ENCODE measurements at regions not wholly inside any gene's neighbourhood (a gene's known extent, or its start where the extent isn't known, plus 50 kb on each side); places are given as distances from the start of the nearest gene placed in this dataset.
A peak's percentile ranks its signal among the peaks of the same experiment; 100 is the strongest.

DNA sequence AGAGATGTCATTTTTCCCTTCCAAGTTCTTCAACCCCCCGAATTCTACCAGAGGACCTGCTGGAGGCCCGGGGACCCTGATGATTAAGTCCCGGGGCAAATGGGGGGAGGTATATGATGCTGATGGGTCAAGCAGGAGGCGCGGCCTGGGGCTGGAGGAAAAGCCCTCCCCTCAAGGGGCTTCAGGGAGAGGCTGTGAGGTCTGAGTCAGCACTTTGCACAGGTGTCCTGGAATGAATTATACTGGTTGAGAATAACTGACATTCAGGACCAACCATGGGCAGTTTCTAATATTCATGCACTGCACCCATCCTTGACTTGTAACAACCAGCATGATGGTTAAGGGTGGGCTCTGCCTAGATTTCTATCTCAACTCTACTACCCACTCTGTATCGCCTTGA is 146.8 kb upstream of the SYT13 start:
- ATAC-seq (no peak), DNase-seq (ENCODE audit: low spot score) (no peak)
- peaks cover 3% of the 10 kb centered on the region; the same call in 1 of the 2 replicates for H3K27me3 Mint-ChIP-seq (ENCODE audit: low read depth)
- ChIA-PET POLR2A (no interaction called here), CTCF (no interaction called here)
- H3K27ac Mint-ChIP-seq: no peak overlapping the region
- no peak overlapping the region for H3K4me3 Mint-ChIP-seq
- no peaks in the 10 kb centered on the region for H3K9me3 Mint-ChIP-seq
- H3K36me3 Mint-ChIP-seq: no peaks in the 10 kb centered on the region
- peaks cover 10% of the 10 kb centered on the region for H3K4me1 Mint-ChIP-seq
- TF ChIP-seq ETV6 (CRISPR knock-in tag; IDR thresholded peaks at IDR 0.05): no peak
- TF ChIP-seq, protein P1, sequence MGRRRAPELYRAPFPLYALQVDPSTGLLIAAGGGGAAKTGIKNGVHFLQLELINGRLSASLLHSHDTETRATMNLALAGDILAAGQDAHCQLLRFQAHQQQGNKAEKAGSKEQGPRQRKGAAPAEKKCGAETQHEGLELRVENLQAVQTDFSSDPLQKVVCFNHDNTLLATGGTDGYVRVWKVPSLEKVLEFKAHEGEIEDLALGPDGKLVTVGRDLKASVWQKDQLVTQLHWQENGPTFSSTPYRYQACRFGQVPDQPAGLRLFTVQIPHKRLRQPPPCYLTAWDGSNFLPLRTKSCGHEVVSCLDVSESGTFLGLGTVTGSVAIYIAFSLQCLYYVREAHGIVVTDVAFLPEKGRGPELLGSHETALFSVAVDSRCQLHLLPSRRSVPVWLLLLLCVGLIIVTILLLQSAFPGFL (CRISPR knock-in tag; IDR thresholded peaks at IDR 0.05; ENCODE audit: borderline replicate concordance): no peak
- no peak for TF ChIP-seq SOX15 (CRISPR knock-in tag; IDR thresholded peaks at IDR 0.05)
- no peak for TF ChIP-seq ATF1 (CRISPR knock-in tag; IDR thresholded peaks at IDR 0.05)
- TF ChIP-seq NR1H2 (CRISPR knock-in tag; IDR thresholded peaks at IDR 0.05): no peak
- no peak for TF ChIP-seq IRF2 (CRISPR knock-in tag; IDR thresholded peaks at IDR 0.05; ENCODE audit: borderline replicate concordance, low read depth)
- no peak for TF ChIP-seq PRDM15 (CRISPR knock-in tag; IDR thresholded peaks at IDR 0.05)
- no peak for TF ChIP-seq TP53 (CRISPR knock-in tag; IDR thresholded peaks at IDR 0.05)
- no peak for TF ChIP-seq SMAD4 (CRISPR knock-in tag; IDR thresholded peaks at IDR 0.05)
- TF ChIP-seq TEAD1 (CRISPR knock-in tag; IDR thresholded peaks at IDR 0.05): no peak
- TF ChIP-seq NFYB (CRISPR knock-in tag; conservative IDR thresholded peaks at IDR 0.05; ENCODE audit: low read depth): no peak
- no peak for TF ChIP-seq E2F5 (CRISPR knock-in tag; IDR thresholded peaks at IDR 0.05)
- TF ChIP-seq, protein P2, sequence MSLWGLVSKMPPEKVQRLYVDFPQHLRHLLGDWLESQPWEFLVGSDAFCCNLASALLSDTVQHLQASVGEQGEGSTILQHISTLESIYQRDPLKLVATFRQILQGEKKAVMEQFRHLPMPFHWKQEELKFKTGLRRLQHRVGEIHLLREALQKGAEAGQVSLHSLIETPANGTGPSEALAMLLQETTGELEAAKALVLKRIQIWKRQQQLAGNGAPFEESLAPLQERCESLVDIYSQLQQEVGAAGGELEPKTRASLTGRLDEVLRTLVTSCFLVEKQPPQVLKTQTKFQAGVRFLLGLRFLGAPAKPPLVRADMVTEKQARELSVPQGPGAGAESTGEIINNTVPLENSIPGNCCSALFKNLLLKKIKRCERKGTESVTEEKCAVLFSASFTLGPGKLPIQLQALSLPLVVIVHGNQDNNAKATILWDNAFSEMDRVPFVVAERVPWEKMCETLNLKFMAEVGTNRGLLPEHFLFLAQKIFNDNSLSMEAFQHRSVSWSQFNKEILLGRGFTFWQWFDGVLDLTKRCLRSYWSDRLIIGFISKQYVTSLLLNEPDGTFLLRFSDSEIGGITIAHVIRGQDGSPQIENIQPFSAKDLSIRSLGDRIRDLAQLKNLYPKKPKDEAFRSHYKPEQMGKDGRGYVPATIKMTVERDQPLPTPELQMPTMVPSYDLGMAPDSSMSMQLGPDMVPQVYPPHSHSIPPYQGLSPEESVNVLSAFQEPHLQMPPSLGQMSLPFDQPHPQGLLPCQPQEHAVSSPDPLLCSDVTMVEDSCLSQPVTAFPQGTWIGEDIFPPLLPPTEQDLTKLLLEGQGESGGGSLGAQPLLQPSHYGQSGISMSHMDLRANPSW (CRISPR knock-in tag; conservative IDR thresholded peaks at IDR 0.05; ENCODE audit: low read depth): no peak

DNA sequence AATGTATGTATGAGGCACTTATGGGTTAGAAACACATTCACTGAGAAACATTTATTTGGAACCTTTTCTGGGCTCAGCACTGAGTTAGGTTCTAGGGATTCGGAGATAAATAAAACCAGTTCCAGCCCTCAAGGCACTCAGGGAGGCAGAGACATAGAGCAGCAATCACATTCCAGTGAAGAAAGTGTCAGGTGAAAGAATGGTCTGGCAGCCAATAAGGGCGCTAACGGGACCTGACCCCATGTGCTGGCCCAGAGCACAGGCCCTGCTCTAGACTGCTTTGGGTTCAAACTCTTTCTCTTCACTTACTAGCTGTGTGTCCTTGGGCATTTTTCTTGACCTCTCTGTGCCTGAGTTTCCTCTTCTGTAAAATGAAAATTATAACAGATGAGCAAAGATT is 146.0 kb upstream of the SYT13 start:
- POLR2A ChIA-PET: no interaction called here
- CTCF ChIA-PET: interaction anchor here (0.7 to 1.3 kb wide), 2 partner anchors 223 to 252 kb away, joined by 3 to 5 read pairs; no protein-coding TSS in a partner anchor
- Mint-ChIP-seq H3K4me1 (peaks cover 10% of the 10 kb centered on the region), H3K27me3 (ENCODE audit: low read depth) (no peaks in the 10 kb centered on the region; the same call in 1 of the 2 replicates), H3K27ac (no peak overlapping the region), H3K9me3 (no peaks in the 10 kb centered on the region), H3K4me3 (no peak overlapping the region), H3K36me3 (no peaks in the 10 kb centered on the region)
- peak; percentile 77 for ATAC-seq
- no peak for DNase-seq (ENCODE audit: low spot score)
- TF ChIP-seq, protein P3, sequence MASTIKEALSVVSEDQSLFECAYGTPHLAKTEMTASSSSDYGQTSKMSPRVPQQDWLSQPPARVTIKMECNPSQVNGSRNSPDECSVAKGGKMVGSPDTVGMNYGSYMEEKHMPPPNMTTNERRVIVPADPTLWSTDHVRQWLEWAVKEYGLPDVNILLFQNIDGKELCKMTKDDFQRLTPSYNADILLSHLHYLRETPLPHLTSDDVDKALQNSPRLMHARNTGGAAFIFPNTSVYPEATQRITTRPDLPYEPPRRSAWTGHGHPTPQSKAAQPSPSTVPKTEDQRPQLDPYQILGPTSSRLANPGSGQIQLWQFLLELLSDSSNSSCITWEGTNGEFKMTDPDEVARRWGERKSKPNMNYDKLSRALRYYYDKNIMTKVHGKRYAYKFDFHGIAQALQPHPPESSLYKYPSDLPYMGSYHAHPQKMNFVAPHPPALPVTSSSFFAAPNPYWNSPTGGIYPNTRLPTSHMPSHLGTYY (CRISPR knock-in tag; IDR thresholded peaks at IDR 0.05): no peak
- TF ChIP-seq ZNF138 (CRISPR knock-in tag; conservative IDR thresholded peaks at IDR 0.05): no peak
- no peak for TF ChIP-seq TP53 (CRISPR knock-in tag; IDR thresholded peaks at IDR 0.05)
- no peak for TF ChIP-seq NFATC4 (CRISPR knock-in tag; IDR thresholded peaks at IDR 0.05)
- TF ChIP-seq ZNF263 (CRISPR knock-in tag; IDR thresholded peaks at IDR 0.05; ENCODE audit: low read depth): no peak
- TF ChIP-seq ZNF281 (CRISPR knock-in tag; IDR thresholded peaks at IDR 0.05): no peak
- TF ChIP-seq NFYB (CRISPR knock-in tag; conservative IDR thresholded peaks at IDR 0.05; ENCODE audit: low read depth): no peak
- no peak for TF ChIP-seq SMAD4 (CRISPR knock-in tag; IDR thresholded peaks at IDR 0.05)
- TF ChIP-seq, protein P4, sequence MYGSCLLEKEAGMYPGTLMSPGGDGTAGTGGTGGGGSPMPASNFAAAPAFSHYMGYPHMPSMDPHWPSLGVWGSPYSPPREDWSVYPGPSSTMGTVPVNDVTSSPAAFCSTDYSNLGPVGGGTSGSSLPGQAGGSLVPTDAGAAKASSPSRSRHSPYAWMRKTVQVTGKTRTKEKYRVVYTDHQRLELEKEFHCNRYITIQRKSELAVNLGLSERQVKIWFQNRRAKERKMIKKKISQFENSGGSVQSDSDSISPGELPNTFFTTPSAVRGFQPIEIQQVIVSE (CRISPR knock-in tag; IDR thresholded peaks at IDR 0.05; ENCODE audit: borderline replicate concordance): no peak
- no peak for TF ChIP-seq ZNF416 (CRISPR knock-in tag; IDR thresholded peaks at IDR 0.05)
- TF ChIP-seq CBFB (CRISPR knock-in tag; IDR thresholded peaks at IDR 0.05; ENCODE audit: low read depth): no peak
- no peak for TF ChIP-seq MAX (CRISPR knock-in tag; IDR thresholded peaks at IDR 0.05)
